Mesendoderm (in vitro differentiated cells): ENCODE measurements at regions not wholly inside any gene's neighbourhood (a gene's known extent, or its start where the extent isn't known, plus 50 kb on each side); places are given as distances from the start of the nearest gene placed in this dataset.

Source experiments
- DNase-seq: peaks from one replicate; pipeline ENCODE4 v3.0.0; 2013
- H2AK5ac ChIP-seq: 2 replicates; pipeline ENCODE4 v1.6.1; 2013; ENCODE audit warnings: low read length, inconsistent platforms
- H2BK120ac ChIP-seq: 2 replicates; pipeline ENCODE4 v1.6.1; 2013; ENCODE audit warnings: low read depth, mild to moderate bottlenecking, low read length, moderate library complexity, mixed read lengths
- H2BK15ac ChIP-seq: replicated peaks from 2 replicates; pipeline ENCODE4 v1.6.1; 2013; ENCODE audit warnings: low read depth, mild to moderate bottlenecking, moderate library complexity
- H2BK5ac ChIP-seq: 2 replicates; pipeline ENCODE4 v1.6.1; 2013; ENCODE audit warnings: low read length, inconsistent platforms
- H3K18ac ChIP-seq: 2 replicates; pipeline ENCODE4 v1.6.1; 2013; ENCODE audit warnings: mild to moderate bottlenecking, low read length, mixed read lengths
- H3K23ac ChIP-seq: one replicate; pipeline ENCODE4 v1.6.1; 2013; ENCODE audit warnings: low read length
- H3K27ac ChIP-seq: 2 replicates; pipeline ENCODE4 v1.5.1; 2013; ENCODE audit warnings: low read depth, mild to moderate bottlenecking, inconsistent platforms, low read length, moderate library complexity
- H3K27me3 ChIP-seq: 2 replicates; pipeline ENCODE4 v1.6.1; 2013; ENCODE audit warnings: low read length, control low read depth, mild to moderate bottlenecking, inconsistent platforms; ENCODE audit not compliant: insufficient read depth, poor library complexity
- H3K36me3 ChIP-seq: 2 replicates; pipeline ENCODE4 v1.6.1; 2013; ENCODE audit warnings: low read length, inconsistent platforms; ENCODE audit not compliant: control insufficient read depth, insufficient read depth
- H3K4ac ChIP-seq: one replicate; pipeline ENCODE4 v1.6.1; 2013; ENCODE audit warnings: low read depth, mild to moderate bottlenecking, low read length, moderate library complexity
- H3K4me1 ChIP-seq: 2 replicates; pipeline ENCODE4 v1.6.1; 2013; ENCODE audit warnings: low read depth, low read length, inconsistent platforms; ENCODE audit not compliant: control insufficient read depth
- H3K4me2 ChIP-seq: 2 replicates; pipeline ENCODE4 v1.6.1; 2013; ENCODE audit warnings: low read length
- H3K4me3 ChIP-seq: 2 replicates; pipeline ENCODE4 v1.5.1; 2013; ENCODE audit warnings: mild to moderate bottlenecking, low read length
- H3K56ac ChIP-seq: one replicate; pipeline ENCODE4 v1.6.1; 2013; ENCODE audit warnings: low read length
- H3K79me1 ChIP-seq: 2 replicates; pipeline ENCODE4 v1.6.1; 2013; ENCODE audit warnings: low read length, inconsistent platforms
- H3K79me2 ChIP-seq: 2 replicates; pipeline ENCODE4 v1.6.1; 2013; ENCODE audit warnings: mild to moderate bottlenecking, low read length; ENCODE audit not compliant: control insufficient read depth, insufficient read depth
- H3K9ac ChIP-seq: 2 replicates; pipeline ENCODE4 v1.6.1; 2013; ENCODE audit warnings: low read length, inconsistent platforms
- H4K5ac ChIP-seq: one replicate; pipeline ENCODE4 v1.6.1; 2013; ENCODE audit warnings: low read length
- H4K8ac ChIP-seq: one replicate; pipeline ENCODE4 v1.6.1; 2013; ENCODE audit warnings: low read depth, mild to moderate bottlenecking, control low read depth, low read length, moderate library complexity
- WGBS: extraction: QIAGEN DNeasy Blood & Tissue Kit; methylation state at CpG from one replicate; pipeline ENCODE4 v1.1.7; 2013; ENCODE audit warnings: low lambda C conversion rate, missing lambda C conversion rate; ENCODE audit not compliant: insufficient coverage; ENCODE audit errors: extremely low coverage; 5-methylcytosine and 5-hydroxymethylcytosine counted together

- H3K79me2 ChIP-seq = no peaks in the 10 kb centered on the region
- H3K23ac ChIP-seq = no peak overlapping the region
- no peak overlapping the region for H2AK5ac ChIP-seq
- no peaks in the 10 kb centered on the region for H3K27me3 ChIP-seq
- no peak overlapping the region for H3K18ac ChIP-seq
- H3K4me1 ChIP-seq = no peaks in the 10 kb centered on the region
- no peak overlapping the region for H2BK15ac ChIP-seq
- no peak overlapping the region for H3K4me2 ChIP-seq
- no CpG with 5 or more reads among the region's 6 CpGs for WGBS
- H4K5ac ChIP-seq = no peak overlapping the region
- no peak for DNase-seq
- no peak overlapping the region for H4K8ac ChIP-seq
- H3K36me3 ChIP-seq = no peaks in the 10 kb centered on the region
- H3K9ac ChIP-seq = no peak overlapping the region
- H3K4me3 ChIP-seq = no peak overlapping the region
- no peak overlapping the region for H3K27ac ChIP-seq
- H3K56ac ChIP-seq = no peak overlapping the region
- H2BK5ac ChIP-seq = no peak overlapping the region
- no peak overlapping the region for H2BK120ac ChIP-seq
- no peaks in the 10 kb centered on the region for H3K79me1 ChIP-seq
- H3K4ac ChIP-seq = no peak overlapping the region
Observed at GRCh38 chr16:86249631-86250030, 260.7 kb upstream of the FOXF1 start.

DNA sequence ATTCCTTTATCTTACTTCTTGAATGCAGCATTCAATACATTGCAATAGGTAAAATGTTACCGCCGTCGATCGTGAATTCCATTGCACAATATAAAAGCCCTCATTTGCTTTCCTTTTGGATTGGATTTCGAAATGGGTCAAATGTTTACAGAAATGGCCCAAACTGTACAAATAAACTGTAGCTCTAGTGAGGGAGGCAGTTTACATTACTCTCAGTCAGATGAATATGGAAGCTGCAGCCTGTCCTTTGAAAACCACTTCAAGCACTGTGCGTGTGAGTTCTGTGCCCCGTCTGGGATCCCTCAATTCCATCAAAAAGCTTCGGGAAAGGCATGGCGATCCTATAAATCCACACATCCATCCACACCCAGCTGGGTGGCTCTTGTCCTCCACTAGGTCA is 258.6 kb upstream of the FOXF1 start:
- no peak overlapping the region for H4K8ac ChIP-seq
- H2BK15ac ChIP-seq = no peak overlapping the region
- no CpG with 5 or more reads among the region's 9 CpGs for WGBS
- no peak for DNase-seq
- H3K79me2 ChIP-seq = no peaks in the 10 kb centered on the region
- no peaks in the 10 kb centered on the region for H3K36me3 ChIP-seq
- no peaks in the 10 kb centered on the region for H3K4me1 ChIP-seq
- no peaks in the 10 kb centered on the region for H3K27me3 ChIP-seq
- H2AK5ac ChIP-seq = no peak overlapping the region
- no peak overlapping the region for H3K9ac ChIP-seq
- H3K18ac ChIP-seq = no peak overlapping the region
- no peak overlapping the region for H2BK120ac ChIP-seq
- H3K4ac ChIP-seq = no peak overlapping the region
- no peak overlapping the region for H2BK5ac ChIP-seq
- no peak overlapping the region for H3K4me3 ChIP-seq
- no peak overlapping the region for H3K23ac ChIP-seq
- H3K27ac ChIP-seq = no peak overlapping the region
- no peak overlapping the region for H3K4me2 ChIP-seq
- no peaks in the 10 kb centered on the region for H3K79me1 ChIP-seq
- H3K56ac ChIP-seq = no peak overlapping the region
- H4K5ac ChIP-seq = no peak overlapping the region

DNA sequence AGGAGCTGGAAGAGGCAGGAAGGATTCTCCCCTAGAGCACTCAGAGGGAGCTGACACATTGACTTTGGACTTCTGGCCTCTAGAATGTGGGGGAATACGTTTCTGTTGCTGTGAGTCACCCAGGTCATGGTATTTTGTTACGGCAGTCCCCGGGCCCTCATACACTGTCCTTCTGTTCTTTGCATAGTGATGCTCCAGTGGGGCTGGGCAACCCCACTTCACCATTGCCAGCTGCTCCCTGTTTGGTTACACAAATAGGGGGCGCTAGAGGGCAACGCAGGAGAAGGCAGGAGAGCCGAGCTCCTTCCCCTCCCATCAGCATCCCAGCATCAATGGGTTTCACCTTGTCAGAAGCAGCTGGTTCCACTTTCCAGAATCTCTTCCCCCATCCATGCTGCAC is 257.7 kb upstream of the FOXF1 start:
- Histone ChIP-seq H2BK15ac (no peak overlapping the region), H3K27me3 (no peaks in the 10 kb centered on the region), H2AK5ac (no peak overlapping the region), H3K4me3 (no peak overlapping the region), H3K36me3 (no peaks in the 10 kb centered on the region), H3K9ac (no peak overlapping the region), H3K79me1 (no peaks in the 10 kb centered on the region), H2BK5ac (no peak overlapping the region), H3K18ac (no peak overlapping the region), H3K4ac (no peak overlapping the region), H3K4me2 (no peak overlapping the region), H3K23ac (no peak overlapping the region), H3K56ac (no peak overlapping the region), H3K4me1 (no peaks in the 10 kb centered on the region), H3K27ac (no peak overlapping the region), H4K5ac (no peak overlapping the region), H4K8ac (no peak overlapping the region), H3K79me2 (no peaks in the 10 kb centered on the region), H2BK120ac (no peak overlapping the region)
- DNase-seq = peak; percentile 71
- WGBS = no CpG with 5 or more reads among the region's 6 CpGs

GRCh38 chr16:86255966-86256365 is 254.4 kb upstream of the FOXF1 start:
- no peak overlapping the region for H2BK5ac ChIP-seq
- no peak overlapping the region for H3K18ac ChIP-seq
- no peak overlapping the region for H3K4me2 ChIP-seq
- H2BK15ac ChIP-seq = no peak overlapping the region
- no peak for DNase-seq
- H3K36me3 ChIP-seq = no peaks in the 10 kb centered on the region
- H3K56ac ChIP-seq = no peak overlapping the region
- no peak overlapping the region for H2AK5ac ChIP-seq
- H4K8ac ChIP-seq = no peak overlapping the region
- H3K23ac ChIP-seq = no peak overlapping the region
- no peak overlapping the region for H3K27ac ChIP-seq
- no peaks in the 10 kb centered on the region for H3K79me2 ChIP-seq
- no peaks in the 10 kb centered on the region for H3K79me1 ChIP-seq
- H4K5ac ChIP-seq = no peak overlapping the region
- H2BK120ac ChIP-seq = no peak overlapping the region
- H3K27me3 ChIP-seq = no peaks in the 10 kb centered on the region
- no peak overlapping the region for H3K9ac ChIP-seq
- H3K4ac ChIP-seq = no peak overlapping the region
- H3K4me1 ChIP-seq = no peaks in the 10 kb centered on the region
- no peak overlapping the region for H3K4me3 ChIP-seq

- Histone ChIP-seq H3K27me3 (no peaks in the 10 kb centered on the region), H3K79me1 (no peaks in the 10 kb centered on the region), H2BK5ac (no peak overlapping the region), H4K8ac (no peak overlapping the region), H3K56ac (no peak overlapping the region), H2BK15ac (no peak overlapping the region), H3K4me3 (no peak overlapping the region), H2AK5ac (no peak overlapping the region), H3K4ac (no peak overlapping the region), H3K9ac (no peak overlapping the region), H3K18ac (no peak overlapping the region), H3K4me1 (no peaks in the 10 kb centered on the region), H2BK120ac (no peak overlapping the region), H3K27ac (no peak overlapping the region), H3K79me2 (no peaks in the 10 kb centered on the region), H3K36me3 (no peaks in the 10 kb centered on the region), H3K4me2 (no peak overlapping the region), H3K23ac (no peak overlapping the region), H4K5ac (no peak overlapping the region)
- WGBS = no CpG with 5 or more reads among the region's 3 CpGs
- peak; percentile 51 for DNase-seq
Observed at GRCh38 chr16:86256995-86257394, 253.3 kb upstream of the FOXF1 start.

DNA sequence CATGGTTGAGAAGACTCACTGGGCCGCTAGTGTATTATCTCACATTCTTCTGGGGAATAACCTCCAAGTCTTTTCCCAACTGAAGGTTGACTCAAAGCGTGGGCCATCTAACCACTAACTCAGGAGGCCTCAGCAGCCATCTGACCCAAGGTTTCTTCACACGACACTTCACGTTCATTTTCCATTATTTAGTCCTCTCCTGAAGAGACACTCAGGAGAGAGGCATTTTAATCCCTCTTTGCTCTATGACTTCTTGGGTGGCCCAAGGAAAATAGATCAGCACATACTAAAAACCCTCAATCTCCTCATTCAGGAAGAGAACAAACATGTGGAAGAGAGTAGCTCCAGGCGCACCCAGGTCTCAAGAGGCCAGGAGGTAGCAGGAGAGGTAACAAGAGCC is 252.8 kb upstream of the FOXF1 start:
- H2BK15ac ChIP-seq = no peak overlapping the region

More for the DNA sequence above, 252.8 kb upstream of the FOXF1 start:
- no peak overlapping the region for H2AK5ac ChIP-seq
- H3K4me1 ChIP-seq = no peaks in the 10 kb centered on the region
- no peak overlapping the region for H3K4ac ChIP-seq
- no peak overlapping the region for H3K4me3 ChIP-seq
- no peak overlapping the region for H2BK5ac ChIP-seq
- H3K79me1 ChIP-seq = no peaks in the 10 kb centered on the region
- H3K27me3 ChIP-seq = no peaks in the 10 kb centered on the region
- H3K36me3 ChIP-seq = no peaks in the 10 kb centered on the region
- H3K18ac ChIP-seq = no peak overlapping the region
- H3K27ac ChIP-seq = no peak overlapping the region
- H4K5ac ChIP-seq = no peak overlapping the region
- DNase-seq = no peak
- H3K23ac ChIP-seq = no peak overlapping the region
- no peak overlapping the region for H4K8ac ChIP-seq
- no peak overlapping the region for H3K9ac ChIP-seq
- H3K56ac ChIP-seq = no peak overlapping the region
- no peak overlapping the region for H3K4me2 ChIP-seq
- no peak overlapping the region for H2BK120ac ChIP-seq
- H3K79me2 ChIP-seq = no peaks in the 10 kb centered on the region
- WGBS = no CpG with 5 or more reads among the region's 5 CpGs
